GM12865 (cell line): ENCODE measurements at regions not wholly inside any gene's neighbourhood (a gene's known extent, or its start where the extent isn't known, plus 50 kb on each side); places are given as distances from the start of the nearest gene placed in this dataset.

Experiments used
- DNase-seq: peaks from one replicate; pipeline ENCODE4 v3.0.0; 2010; ENCODE audit warnings: low read depth
- H3K4me3 ChIP-seq: 2 replicates; pipeline ENCODE4 v1.5.1; 2011; ENCODE audit warnings: mild to moderate bottlenecking, low read depth, low read length, control low read depth
- TF ChIP-seq, protein P1 (sequence below): IDR thresholded peaks from 2 replicates; pipeline ENCODE4 v1.5.1; 2011; ENCODE audit warnings: low read length, control low read depth, low read depth, inconsistent platforms; ENCODE audit not compliant: insufficient read depth; ENCODE audit errors: missing control alignments

DNA sequence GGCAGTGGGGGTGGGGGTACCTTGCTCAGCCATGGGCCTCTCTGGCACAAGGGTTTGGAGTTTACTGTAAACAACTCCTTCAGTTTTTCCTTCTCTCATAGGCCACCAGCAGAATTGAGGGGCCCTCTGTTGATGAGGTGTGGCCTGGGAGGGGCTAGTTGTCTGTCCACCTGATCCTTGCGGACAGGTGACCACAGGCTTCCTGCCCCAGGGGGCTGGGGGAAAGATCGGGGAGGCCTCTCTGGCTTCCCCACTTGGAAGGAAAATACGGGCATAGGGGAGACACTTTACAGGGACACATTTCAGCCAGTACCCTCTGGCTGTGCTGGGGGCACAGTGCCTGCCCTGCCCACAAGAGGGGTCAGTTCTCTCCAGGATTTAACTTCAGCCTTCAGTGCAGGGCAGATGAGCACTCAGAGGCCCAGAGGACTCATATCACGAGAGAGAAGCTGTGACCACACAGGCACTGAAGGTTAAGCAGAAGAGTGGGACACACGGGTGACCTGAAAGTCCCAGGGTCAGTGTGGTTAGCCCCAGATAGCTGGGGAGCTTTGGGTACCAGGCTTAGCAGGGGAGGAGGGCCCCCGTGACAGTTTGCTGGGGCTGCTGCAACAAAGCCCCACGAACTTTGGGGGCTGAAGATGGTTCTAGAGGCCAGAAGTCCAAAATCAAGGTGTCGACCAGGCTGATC lies 245.9 kb downstream of the SEC14L1 start:
- TF ChIP-seq, protein P1, sequence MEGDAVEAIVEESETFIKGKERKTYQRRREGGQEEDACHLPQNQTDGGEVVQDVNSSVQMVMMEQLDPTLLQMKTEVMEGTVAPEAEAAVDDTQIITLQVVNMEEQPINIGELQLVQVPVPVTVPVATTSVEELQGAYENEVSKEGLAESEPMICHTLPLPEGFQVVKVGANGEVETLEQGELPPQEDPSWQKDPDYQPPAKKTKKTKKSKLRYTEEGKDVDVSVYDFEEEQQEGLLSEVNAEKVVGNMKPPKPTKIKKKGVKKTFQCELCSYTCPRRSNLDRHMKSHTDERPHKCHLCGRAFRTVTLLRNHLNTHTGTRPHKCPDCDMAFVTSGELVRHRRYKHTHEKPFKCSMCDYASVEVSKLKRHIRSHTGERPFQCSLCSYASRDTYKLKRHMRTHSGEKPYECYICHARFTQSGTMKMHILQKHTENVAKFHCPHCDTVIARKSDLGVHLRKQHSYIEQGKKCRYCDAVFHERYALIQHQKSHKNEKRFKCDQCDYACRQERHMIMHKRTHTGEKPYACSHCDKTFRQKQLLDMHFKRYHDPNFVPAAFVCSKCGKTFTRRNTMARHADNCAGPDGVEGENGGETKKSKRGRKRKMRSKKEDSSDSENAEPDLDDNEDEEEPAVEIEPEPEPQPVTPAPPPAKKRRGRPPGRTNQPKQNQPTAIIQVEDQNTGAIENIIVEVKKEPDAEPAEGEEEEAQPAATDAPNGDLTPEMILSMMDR, result no peak
- DNase-seq, result no peak
- no peak overlapping the region for H3K4me3 ChIP-seq

DNA sequence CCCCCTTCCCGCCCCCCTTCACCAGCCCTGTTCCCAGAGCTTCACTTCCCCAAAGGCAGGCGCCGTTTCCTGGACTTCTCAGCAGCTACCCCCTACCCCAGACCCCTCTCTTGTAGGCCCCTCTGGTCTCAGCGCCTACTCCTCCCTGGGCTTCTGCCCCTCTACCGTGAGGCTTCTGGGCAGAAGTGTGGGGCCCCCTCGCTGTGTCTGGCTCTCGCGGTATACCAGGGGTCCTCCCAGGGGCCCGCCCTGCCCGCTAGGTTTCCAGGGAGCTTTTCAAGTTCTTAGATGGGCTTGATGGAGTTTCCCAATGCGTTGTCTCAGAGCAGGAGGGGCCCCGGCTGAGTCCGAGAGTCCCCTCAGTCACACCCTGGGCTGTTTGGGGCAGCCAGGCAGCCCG lies 247.1 kb downstream of the SEC14L1 start:
- DNase-seq, result no peak
- H3K4me3 ChIP-seq, result no peak overlapping the region
- TF ChIP-seq, protein P1, result no peak

DNA sequence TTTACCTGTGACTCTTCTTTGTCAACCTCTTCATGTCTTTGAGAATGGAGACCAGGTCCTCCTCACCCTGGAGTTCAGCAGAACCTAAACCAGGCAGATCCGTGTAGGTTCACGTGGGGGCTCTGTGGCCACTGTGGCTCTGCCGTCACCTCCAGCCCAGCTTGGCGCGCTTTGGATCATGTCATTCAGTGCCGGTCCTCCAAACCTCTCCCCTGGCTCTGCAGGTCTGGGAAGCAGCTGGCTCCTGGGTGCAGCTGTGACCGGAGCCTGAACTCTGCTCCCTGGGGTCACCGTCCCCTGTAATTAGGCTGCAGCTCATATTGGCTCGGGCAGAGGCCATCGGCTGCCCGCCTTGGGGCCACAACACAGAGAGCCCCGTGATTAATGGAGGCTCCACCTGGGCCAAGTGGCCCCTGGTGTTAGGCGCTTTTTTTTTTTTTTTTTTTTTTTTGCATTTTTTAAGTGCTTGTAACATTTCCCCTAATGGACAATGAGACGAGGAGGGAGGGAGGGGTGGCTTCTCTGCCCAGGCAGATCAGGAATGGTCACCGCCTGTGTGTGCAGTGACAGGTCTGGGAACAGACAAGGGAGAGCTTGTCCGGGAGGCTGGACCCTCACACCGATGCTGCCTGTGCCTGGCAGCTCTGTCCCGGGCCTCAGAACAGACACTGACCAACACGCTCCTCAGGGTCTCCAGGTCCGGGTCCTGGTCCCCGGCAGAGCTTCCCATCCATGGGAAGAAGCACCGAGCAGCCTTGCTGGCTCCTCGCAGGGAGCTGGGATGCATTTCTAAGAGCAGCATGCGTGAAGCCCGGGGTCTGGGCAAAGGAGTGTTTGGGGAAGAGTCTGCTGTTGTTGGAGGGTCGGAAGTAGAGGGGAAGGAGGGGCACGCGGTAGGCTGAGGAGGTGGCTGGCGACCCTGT lies 247.9 kb downstream of the SEC14L1 start:
- DNase-seq, result no peak
- TF ChIP-seq, protein P1, result no peak
- H3K4me3 ChIP-seq, result no peak overlapping the region

DNA sequence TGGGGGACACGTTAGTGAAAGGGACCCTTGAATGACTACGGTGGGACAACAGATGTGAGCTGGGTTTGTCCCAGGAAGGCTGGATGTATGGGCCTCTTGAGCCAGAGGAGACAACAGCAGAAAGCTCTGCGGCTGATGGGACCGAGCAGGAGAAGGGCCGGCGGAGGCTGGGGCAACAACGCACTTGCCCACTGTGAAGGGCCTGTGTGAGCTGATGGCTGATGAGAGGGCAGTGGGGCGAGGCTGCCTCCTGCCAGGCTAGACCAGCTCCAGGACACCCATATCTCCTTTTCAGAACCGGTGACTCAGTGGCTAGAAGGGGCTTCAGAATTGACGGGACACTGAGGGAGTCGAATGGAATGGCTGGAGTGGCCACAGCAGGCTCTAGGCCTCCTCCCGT lies 250.1 kb downstream of the SEC14L1 start:
- TF ChIP-seq, protein P1, result no peak
- no peak overlapping the region for H3K4me3 ChIP-seq
- no peak for DNase-seq

DNA sequence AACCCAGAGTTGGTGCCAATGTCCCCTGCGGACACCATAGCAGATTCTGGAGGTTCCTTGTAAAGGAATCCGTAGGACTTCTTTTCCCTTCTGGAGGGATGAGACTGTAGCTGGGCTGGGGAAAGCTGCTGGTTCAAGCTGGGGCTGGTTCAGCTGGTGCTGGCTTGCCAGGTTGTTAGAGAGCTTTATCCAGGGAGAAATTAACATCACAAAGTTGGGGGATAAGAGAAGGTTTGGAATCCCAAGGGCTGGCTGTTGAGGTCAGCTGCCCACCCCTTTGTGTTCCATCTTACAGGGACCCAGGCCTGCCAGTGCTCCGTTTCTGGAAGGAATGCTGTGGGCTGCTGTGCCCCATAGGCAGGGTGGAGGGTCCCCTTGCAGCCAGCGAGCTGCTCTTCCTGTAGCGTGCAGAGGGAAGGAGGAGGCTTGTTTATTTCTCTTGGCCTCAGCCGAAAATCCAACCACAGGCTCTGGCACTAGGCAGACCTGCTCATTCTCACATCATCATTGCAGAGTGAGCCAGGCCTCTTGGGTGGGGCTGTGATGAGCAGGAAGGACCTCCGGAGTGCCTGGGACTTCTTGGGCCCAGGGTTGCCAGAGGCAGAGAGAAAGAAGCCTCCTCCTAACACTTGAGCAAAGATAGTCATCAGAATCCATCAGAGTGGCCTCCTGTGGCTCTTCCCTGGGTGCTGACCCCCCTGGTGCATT lies 251.1 kb downstream of the SEC14L1 start:
- no peak overlapping the region for H3K4me3 ChIP-seq
- TF ChIP-seq, protein P1, result no peak
- DNase-seq, result no peak

DNA sequence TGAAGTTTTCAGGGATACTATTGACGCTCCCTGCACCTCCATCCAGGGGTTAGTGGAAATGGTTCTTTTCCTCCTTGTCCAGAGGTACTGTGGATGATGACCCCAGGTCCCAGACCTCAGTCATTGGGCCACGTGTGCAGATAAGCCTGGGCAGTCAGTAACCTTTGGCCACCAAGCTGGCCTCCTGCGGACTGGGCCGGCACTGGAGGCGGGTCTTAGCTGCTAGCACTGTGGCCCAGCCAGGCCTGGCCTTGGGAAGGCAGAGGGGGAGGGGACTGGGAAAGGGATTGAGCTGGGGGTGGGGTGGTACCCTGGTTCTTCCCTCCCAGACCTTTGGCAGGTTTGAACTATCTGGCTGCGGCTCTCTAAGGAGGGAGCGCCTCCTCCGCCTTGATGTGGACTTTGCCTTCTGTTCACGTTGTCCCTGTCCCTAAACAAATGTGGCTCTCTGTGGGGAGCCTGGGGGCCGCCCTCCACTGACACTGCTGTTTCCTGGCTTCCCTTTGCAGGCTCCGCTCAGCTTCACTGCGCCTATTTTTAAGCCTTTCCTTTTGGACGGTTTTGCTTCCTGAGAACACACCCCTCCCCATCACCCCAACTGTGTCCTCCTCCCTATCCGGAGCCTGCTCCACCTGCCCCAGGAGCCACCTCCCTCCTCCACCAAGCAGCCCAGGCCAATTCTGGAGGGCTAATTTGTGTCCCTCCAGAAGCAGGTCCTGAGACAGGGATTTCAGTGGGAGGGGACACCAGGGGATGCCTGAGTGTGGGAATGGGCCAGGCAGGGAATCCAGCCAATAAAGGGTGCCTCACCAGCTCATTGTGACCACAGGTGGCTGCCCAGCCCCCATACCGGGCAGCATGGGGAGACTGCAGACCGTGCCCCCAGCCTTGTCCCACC lies 251.9 kb downstream of the SEC14L1 start:
- no peak overlapping the region for H3K4me3 ChIP-seq
- TF ChIP-seq, protein P1, result no peak

More for the DNA sequence above, 251.9 kb downstream of the SEC14L1 start:
- no peak for DNase-seq
